ENCODE measurements at regions not wholly inside any gene's neighbourhood (a gene's known extent, or its start where the extent isn't known, plus 50 kb on each side); places are given as distances from the start of the nearest gene placed in this dataset.

DNA sequence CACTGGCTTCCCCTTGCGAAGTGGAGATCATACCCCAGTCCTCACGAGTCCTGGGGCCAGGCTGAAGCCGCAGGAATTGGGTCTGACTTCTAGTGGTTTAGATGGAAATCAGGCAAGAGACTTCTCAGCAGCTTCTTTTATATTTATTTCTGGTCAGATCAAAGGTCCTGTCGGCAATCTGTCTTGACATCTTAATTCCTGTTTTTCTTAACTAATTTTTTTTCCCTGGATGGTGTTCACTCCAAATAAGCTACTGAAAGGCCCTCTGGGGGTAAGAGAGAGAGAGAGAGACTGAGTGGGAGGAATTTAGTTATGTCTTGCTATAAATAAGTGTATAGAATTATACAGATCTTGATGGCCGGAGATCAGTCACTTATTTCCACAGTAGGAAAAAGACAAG lies 698.7 kb upstream of the TBX3 start (continued):
- TF ChIP-seq, protein P1, sequence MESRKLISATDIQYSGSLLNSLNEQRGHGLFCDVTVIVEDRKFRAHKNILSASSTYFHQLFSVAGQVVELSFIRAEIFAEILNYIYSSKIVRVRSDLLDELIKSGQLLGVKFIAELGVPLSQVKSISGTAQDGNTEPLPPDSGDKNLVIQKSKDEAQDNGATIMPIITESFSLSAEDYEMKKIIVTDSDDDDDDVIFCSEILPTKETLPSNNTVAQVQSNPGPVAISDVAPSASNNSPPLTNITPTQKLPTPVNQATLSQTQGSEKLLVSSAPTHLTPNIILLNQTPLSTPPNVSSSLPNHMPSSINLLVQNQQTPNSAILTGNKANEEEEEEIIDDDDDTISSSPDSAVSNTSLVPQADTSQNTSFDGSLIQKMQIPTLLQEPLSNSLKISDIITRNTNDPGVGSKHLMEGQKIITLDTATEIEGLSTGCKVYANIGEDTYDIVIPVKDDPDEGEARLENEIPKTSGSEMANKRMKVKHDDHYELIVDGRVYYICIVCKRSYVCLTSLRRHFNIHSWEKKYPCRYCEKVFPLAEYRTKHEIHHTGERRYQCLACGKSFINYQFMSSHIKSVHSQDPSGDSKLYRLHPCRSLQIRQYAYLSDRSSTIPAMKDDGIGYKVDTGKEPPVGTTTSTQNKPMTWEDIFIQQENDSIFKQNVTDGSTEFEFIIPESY (IDR thresholded peaks at IDR 0.05), result no peak
- no peak for TF ChIP-seq HNF4A (conservative IDR thresholded peaks at IDR 0.05)

DNA sequence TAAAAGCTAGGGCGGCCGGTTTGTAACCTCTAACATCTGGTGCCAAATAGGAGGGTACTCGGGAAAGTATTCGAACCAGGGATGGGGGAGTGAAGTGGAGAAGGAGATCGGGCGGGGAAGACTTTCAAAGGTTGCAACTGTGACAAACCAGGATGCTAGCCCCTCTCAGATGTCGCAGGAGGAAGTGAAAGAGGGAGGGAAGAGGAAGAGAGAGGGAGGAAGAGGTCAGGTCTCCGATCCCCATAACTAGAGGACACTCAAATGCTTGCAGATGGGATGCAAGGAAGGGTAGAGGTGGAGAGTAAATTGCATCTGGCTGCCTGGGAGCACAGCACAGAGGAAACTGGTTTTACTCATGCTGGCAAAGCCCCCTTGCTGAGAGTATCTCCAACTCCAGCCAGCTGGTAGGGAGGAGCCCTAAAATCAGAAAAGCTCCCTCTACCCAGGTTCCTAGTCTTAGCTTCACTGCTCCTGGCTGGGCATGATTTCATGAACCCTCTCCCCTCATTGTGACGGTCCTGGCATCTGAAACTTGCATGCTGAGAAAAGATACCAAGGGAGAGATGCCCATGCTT lies 696.7 kb upstream of the TBX3 start:
- Histone ChIP-seq H3K27me3 (ENCODE audit: control insufficient read depth in 4 of 4, insufficient read depth in 4 of 4, low read length in 3 of 4) (no peaks in the 10 kb centered on the region), H3K36me3 (ENCODE audit: control insufficient read depth in 4 of 4, insufficient read depth in 3 of 4, low read depth in 1 of 4, low read length in 3 of 4) (no peaks in the 10 kb centered on the region), H3K27ac (ENCODE audit: low read depth in 1 of 2, low read length in 2 of 2) (no peak overlapping the region), H3K4me1 (ENCODE audit: control insufficient read depth in 4 of 4, insufficient read depth in 4 of 4, low read length in 3 of 4) (peaks cover 0 to 6% (median 0%) of the 10 kb centered on the region in 4 donors), H3K9me3 (ENCODE audit: control insufficient read depth in 4 of 4, low read length in 3 of 4) (no peaks in the 10 kb centered on the region), H3K9ac (ENCODE audit: low read depth in 1 of 2, low read length in 2 of 2) (no peak overlapping the region), H3K4me3 (ENCODE audit: low read depth in 1 of 3, low read length in 3 of 3) (no peak overlapping the region)
- no peak for DNase-seq (ENCODE audit: low spot score)
- no peak for TF ChIP-seq EGR1 (IDR thresholded peaks at IDR 0.05; ENCODE audit: low read depth in 2 of 2)
- TF ChIP-seq, protein P1 (IDR thresholded peaks at IDR 0.05), result no peak
- TF ChIP-seq, protein P2, sequence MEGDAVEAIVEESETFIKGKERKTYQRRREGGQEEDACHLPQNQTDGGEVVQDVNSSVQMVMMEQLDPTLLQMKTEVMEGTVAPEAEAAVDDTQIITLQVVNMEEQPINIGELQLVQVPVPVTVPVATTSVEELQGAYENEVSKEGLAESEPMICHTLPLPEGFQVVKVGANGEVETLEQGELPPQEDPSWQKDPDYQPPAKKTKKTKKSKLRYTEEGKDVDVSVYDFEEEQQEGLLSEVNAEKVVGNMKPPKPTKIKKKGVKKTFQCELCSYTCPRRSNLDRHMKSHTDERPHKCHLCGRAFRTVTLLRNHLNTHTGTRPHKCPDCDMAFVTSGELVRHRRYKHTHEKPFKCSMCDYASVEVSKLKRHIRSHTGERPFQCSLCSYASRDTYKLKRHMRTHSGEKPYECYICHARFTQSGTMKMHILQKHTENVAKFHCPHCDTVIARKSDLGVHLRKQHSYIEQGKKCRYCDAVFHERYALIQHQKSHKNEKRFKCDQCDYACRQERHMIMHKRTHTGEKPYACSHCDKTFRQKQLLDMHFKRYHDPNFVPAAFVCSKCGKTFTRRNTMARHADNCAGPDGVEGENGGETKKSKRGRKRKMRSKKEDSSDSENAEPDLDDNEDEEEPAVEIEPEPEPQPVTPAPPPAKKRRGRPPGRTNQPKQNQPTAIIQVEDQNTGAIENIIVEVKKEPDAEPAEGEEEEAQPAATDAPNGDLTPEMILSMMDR (IDR thresholded peaks at IDR 0.05; ENCODE audit: low read depth, low read length, missing input control), result no peak
- 76% methylated on average over 9 of the region's 9 CpGs for WGBS

DNA sequence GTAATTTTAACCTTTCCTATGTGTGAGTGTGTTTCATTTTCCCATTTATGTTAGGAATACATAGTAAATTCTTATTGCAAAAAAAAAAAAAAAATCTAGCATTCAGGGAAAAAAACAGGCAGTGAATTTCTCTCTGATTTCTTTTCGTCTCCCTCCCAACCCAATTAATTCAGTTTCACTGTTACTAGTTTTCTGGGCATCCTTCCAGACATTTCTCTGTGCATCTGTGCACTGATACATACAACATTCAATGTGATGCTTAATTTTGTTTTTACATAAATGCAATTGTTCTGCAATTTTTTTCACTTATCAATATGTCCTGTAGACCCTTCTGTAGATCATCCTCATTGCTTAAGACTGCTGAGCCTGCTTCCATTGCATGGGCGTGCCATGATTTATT lies 694.3 kb upstream of the TBX3 start:
- H3K9ac ChIP-seq (ENCODE audit: low read depth in 1 of 2, low read length in 2 of 2), result no peak overlapping the region
- H3K27me3 ChIP-seq (ENCODE audit: control insufficient read depth in 4 of 4, insufficient read depth in 4 of 4, low read length in 3 of 4), result no peaks in the 10 kb centered on the region
- H3K36me3 ChIP-seq (ENCODE audit: control insufficient read depth in 4 of 4, insufficient read depth in 3 of 4, low read depth in 1 of 4, low read length in 3 of 4), result no peaks in the 10 kb centered on the region
- no peak overlapping the region for H3K4me3 ChIP-seq (ENCODE audit: low read depth in 1 of 3, low read length in 3 of 3)
- no peak overlapping the region for H3K27ac ChIP-seq (ENCODE audit: low read depth in 1 of 2, low read length in 2 of 2)
- 70% methylated on average over 2 of the region's 2 CpGs for WGBS
- DNase-seq (ENCODE audit: low spot score), result no peak
- no peaks in the 10 kb centered on the region for H3K4me1 ChIP-seq (ENCODE audit: control insufficient read depth in 4 of 4, insufficient read depth in 4 of 4, low read length in 3 of 4)
- H3K9me3 ChIP-seq (ENCODE audit: control insufficient read depth in 4 of 4, low read length in 3 of 4), result no peaks in the 10 kb centered on the region
- TF ChIP-seq HNF4A (conservative IDR thresholded peaks at IDR 0.05), result no peak
- TF ChIP-seq RAD21 (IDR thresholded peaks at IDR 0.05), result no peak
- no peak for TF ChIP-seq GABPA (IDR thresholded peaks at IDR 0.05 in 1 of 2, conservative IDR thresholded peaks at IDR 0.05 in 1 of 2)
- no peak for TF ChIP-seq HNF4G (IDR thresholded peaks at IDR 0.05)
- no peak for TF ChIP-seq SP1 (IDR thresholded peaks at IDR 0.05)
- TF ChIP-seq EGR1 (IDR thresholded peaks at IDR 0.05; ENCODE audit: low read depth in 2 of 2), result no peak
- TF ChIP-seq, protein P3, sequence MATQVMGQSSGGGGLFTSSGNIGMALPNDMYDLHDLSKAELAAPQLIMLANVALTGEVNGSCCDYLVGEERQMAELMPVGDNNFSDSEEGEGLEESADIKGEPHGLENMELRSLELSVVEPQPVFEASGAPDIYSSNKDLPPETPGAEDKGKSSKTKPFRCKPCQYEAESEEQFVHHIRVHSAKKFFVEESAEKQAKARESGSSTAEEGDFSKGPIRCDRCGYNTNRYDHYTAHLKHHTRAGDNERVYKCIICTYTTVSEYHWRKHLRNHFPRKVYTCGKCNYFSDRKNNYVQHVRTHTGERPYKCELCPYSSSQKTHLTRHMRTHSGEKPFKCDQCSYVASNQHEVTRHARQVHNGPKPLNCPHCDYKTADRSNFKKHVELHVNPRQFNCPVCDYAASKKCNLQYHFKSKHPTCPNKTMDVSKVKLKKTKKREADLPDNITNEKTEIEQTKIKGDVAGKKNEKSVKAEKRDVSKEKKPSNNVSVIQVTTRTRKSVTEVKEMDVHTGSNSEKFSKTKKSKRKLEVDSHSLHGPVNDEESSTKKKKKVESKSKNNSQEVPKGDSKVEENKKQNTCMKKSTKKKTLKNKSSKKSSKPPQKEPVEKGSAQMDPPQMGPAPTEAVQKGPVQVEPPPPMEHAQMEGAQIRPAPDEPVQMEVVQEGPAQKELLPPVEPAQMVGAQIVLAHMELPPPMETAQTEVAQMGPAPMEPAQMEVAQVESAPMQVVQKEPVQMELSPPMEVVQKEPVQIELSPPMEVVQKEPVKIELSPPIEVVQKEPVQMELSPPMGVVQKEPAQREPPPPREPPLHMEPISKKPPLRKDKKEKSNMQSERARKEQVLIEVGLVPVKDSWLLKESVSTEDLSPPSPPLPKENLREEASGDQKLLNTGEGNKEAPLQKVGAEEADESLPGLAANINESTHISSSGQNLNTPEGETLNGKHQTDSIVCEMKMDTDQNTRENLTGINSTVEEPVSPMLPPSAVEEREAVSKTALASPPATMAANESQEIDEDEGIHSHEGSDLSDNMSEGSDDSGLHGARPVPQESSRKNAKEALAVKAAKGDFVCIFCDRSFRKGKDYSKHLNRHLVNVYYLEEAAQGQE (IDR thresholded peaks at IDR 0.05), result no peak
- TF ChIP-seq FOXA2 (IDR thresholded peaks at IDR 0.05), result no peak
- TF ChIP-seq FOXA1 (IDR thresholded peaks at IDR 0.05), result no peak
- no peak for TF ChIP-seq YY1 (IDR thresholded peaks at IDR 0.05)
- TF ChIP-seq, protein P1 (IDR thresholded peaks at IDR 0.05), result no peak
- TF ChIP-seq, protein P2 (IDR thresholded peaks at IDR 0.05; ENCODE audit: low read depth, low read length, missing input control), result no peak
- TF ChIP-seq, protein P4, sequence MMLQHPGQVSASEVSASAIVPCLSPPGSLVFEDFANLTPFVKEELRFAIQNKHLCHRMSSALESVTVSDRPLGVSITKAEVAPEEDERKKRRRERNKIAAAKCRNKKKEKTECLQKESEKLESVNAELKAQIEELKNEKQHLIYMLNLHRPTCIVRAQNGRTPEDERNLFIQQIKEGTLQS (IDR thresholded peaks at IDR 0.05), result no peak
- no peak for TF ChIP-seq NR2F2 (IDR thresholded peaks at IDR 0.05)
- TF ChIP-seq TAF1 (conservative IDR thresholded peaks at IDR 0.05), result no peak

Measured in liver (tissue), 8 donors.